ENCODE measurements at regions not wholly inside any gene's neighbourhood (a gene's known extent, or its start where the extent isn't known, plus 50 kb on each side); places are given as distances from the start of the nearest gene placed in this dataset.
"Not testable (repeated sequence)": the region's sequence is repeated elsewhere in the genome, so short reads cannot be mapped to it uniquely, and the experiment has no call there.

DNA sequence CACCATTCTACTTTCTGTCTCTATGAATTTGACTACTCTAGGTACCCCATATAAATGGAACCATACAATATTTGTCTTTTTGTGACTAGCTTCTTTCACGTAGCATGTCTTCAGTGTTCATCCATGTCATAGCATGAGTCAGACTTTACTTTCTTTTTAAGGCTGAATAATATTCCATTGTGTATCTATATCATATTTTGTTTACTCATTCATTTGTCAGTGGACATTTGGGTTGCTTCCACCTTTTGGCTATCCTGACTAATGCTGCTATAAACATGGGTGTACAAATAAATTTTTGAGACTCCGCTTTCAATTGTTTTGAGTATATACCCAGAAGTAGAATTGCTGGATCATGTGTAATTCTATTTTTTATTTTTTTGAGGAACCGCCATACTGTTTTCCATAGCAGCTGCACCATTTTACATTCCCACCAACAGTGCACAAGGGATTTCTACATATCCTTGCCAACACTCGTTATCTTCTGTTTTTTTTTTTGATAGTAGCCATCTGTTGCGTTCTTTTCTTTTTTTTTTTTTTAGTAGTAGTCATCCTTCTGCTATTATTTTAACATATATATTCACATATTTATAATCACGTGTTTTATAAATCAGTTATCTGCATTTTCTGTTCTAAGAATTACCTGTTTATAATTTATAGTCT is 158.0 kb upstream of the MED14 start:
- Histone ChIP-seq H3K4me1 (ENCODE audit: control insufficient read depth in 1 of 2, insufficient read depth in 1 of 2, low read depth in 1 of 2, low read length in 1 of 2) (no peaks in the 10 kb centered on the region), H3K9me3 (no peaks in the 10 kb centered on the region), H3K27me3 (no peaks in the 10 kb centered on the region), H3K36me3 (no peaks in the 10 kb centered on the region), H3K27ac (no peak overlapping the region), H3K4me3 (ENCODE audit: low read depth in 1 of 2, low read length in 1 of 2) (no peak overlapping the region)
- TF ChIP-seq, protein P1, sequence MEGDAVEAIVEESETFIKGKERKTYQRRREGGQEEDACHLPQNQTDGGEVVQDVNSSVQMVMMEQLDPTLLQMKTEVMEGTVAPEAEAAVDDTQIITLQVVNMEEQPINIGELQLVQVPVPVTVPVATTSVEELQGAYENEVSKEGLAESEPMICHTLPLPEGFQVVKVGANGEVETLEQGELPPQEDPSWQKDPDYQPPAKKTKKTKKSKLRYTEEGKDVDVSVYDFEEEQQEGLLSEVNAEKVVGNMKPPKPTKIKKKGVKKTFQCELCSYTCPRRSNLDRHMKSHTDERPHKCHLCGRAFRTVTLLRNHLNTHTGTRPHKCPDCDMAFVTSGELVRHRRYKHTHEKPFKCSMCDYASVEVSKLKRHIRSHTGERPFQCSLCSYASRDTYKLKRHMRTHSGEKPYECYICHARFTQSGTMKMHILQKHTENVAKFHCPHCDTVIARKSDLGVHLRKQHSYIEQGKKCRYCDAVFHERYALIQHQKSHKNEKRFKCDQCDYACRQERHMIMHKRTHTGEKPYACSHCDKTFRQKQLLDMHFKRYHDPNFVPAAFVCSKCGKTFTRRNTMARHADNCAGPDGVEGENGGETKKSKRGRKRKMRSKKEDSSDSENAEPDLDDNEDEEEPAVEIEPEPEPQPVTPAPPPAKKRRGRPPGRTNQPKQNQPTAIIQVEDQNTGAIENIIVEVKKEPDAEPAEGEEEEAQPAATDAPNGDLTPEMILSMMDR (IDR thresholded peaks at IDR 0.05) = no peak

DNA sequence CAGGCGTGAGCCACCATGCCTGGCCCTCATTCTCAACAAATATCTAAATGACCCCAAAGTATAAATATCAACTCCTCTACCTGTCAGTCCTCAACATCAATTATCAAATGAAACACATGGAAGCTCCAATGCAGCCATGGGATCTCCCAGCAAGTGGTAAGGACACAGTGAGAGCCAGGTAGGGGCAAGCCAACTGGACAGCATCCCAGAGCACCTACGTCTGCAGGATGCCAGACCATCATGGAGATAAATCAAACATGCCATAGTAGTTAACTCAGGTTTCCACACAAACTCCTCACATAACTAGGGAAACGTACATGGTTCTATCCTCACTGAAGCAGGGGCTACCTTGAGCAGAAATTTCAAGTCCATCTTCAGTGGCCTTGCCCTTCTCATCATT is 159.9 kb upstream of the MED14 start:
- H3K4me3 ChIP-seq (ENCODE audit: low read depth in 1 of 2, low read length in 1 of 2) = no peak overlapping the region
- no peak overlapping the region for H3K27ac ChIP-seq
- TF ChIP-seq, protein P1 (IDR thresholded peaks at IDR 0.05) = no peak
- H3K36me3 ChIP-seq = no peaks in the 10 kb centered on the region
- no peaks in the 10 kb centered on the region for H3K27me3 ChIP-seq
- H3K9me3 ChIP-seq = no peaks in the 10 kb centered on the region
- no peaks in the 10 kb centered on the region for H3K4me1 ChIP-seq (ENCODE audit: control insufficient read depth in 1 of 2, insufficient read depth in 1 of 2, low read depth in 1 of 2, low read length in 1 of 2)

DNA sequence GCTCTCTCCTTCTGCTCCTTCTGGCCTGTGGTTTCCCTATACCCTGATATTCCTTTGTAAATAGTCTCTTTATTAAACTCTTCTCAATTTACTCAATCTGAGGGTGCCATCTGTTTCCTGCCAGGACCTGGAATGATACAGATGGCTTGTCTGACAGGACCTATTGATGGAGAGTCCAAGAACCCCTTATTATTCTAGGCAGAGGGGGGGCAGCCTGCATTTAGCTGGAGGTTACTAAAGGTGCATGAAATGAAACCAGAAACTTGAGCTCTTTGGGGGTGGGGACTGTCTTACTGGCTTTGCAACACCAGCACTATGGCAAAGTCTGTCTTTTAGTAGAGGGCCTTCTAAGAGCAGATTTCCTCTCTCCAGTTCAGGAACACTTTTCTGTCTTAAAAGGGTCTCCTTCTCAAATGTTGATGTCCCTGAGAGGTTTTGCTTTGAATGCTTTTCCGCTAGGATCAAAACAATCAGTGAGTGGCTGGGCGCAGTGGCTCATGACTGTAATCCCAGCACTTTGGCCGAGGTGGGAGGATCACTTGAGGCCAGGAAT is 162.5 kb upstream of the MED14 start:
- TF ChIP-seq, protein P1 (IDR thresholded peaks at IDR 0.05) = no peak
- no peaks in the 10 kb centered on the region for H3K4me1 ChIP-seq (ENCODE audit: control insufficient read depth in 1 of 2, insufficient read depth in 1 of 2, low read depth in 1 of 2, low read length in 1 of 2)
- H3K36me3 ChIP-seq = no peaks in the 10 kb centered on the region
- H3K27ac ChIP-seq = no peak overlapping the region
- H3K9me3 ChIP-seq = no peaks in the 10 kb centered on the region
- no peak overlapping the region for H3K4me3 ChIP-seq (ENCODE audit: low read depth in 1 of 2, low read length in 1 of 2)
- no peaks in the 10 kb centered on the region for H3K27me3 ChIP-seq

DNA sequence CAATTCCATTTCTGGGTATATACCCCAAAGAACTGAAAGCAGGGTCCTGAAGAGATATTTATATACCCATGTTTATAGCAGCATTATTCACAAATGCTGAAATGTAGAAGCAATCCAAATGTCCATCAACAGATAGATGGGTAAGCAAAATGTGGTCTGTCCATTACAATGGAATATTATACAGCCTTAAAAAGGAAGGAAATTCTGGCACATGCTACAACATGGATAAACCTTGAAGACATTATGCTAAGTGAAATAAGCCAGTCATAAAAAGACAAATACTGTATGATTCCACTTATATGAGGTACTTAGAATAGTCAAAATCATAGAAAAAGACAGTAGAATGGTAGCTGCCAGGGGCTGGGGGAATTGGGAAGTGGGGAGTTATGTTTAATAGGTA is 169.4 kb upstream of the MED14 start:
- H3K4me1 ChIP-seq (ENCODE audit: control insufficient read depth in 1 of 2, insufficient read depth in 1 of 2, low read depth in 1 of 2, low read length in 1 of 2); H3K4me3 ChIP-seq (ENCODE audit: low read depth in 1 of 2, low read length in 1 of 2); H3K9me3 ChIP-seq; H3K27ac ChIP-seq; H3K27me3 ChIP-seq; H3K36me3 ChIP-seq: not testable (repeated sequence)

DNA sequence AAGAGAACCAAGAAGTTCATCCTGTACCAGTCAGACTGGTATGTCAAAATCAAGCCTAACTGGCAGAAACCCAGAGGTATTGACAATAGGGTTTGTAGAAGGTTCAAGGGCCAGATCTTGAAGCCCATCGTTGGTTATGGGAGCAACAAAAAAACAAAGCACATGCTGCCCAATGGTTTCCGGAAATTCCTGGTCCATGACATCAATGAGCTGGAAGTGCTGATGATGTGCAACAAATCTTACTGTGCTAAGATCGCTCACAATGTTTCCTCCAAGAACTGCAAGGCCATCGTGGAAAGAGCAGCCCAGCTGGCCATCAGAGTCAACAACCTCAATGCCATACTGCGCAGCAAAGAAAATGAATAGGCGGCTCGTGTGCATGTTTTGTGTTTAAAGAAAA is 172.7 kb upstream of the MED14 start:
- no peak overlapping the region for H3K27ac ChIP-seq
- no peaks in the 10 kb centered on the region for H3K27me3 ChIP-seq
- TF ChIP-seq, protein P1 (IDR thresholded peaks at IDR 0.05) = no peak
- no peaks in the 10 kb centered on the region for H3K9me3 ChIP-seq
- H3K4me3 ChIP-seq (ENCODE audit: low read depth in 1 of 2, low read length in 1 of 2) = no peak overlapping the region
- no peaks in the 10 kb centered on the region for H3K4me1 ChIP-seq (ENCODE audit: control insufficient read depth in 1 of 2, insufficient read depth in 1 of 2, low read depth in 1 of 2, low read length in 1 of 2)
- H3K36me3 ChIP-seq = no peaks in the 10 kb centered on the region

DNA sequence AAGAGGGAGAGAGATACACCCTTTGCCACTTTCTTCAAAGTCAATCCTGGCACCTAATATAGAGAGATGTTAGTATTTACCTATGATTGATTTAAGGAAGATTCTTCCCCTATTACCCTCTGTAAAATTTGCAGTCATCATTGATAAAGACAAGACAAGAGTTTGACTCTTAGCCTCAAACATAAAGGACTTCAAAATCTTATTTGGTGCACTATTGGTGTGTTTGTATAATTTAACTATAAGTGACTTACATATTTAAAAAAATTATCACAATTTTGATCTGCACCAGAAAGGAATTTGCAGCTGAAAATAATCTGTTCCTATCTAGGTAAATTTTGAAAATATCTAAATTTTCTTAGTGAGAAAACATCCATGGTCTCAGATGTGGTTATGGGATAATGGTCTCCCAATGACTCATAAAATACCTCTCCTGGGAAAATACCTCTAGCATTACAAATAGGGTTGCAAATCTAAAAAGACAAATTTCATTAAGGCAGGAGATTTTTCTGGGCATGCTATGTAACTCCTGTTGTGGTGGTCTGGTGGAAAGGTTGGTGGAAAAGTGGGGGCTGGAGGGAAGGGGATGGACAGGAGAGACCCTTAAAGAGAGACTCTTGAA is 173.6 kb upstream of the MED14 start:
- H3K27me3 ChIP-seq = no peaks in the 10 kb centered on the region
- no peaks in the 10 kb centered on the region for H3K9me3 ChIP-seq
- no peak overlapping the region for H3K27ac ChIP-seq
- no peaks in the 10 kb centered on the region for H3K36me3 ChIP-seq
- TF ChIP-seq, protein P1 (IDR thresholded peaks at IDR 0.05) = no peak
- H3K4me1 ChIP-seq (ENCODE audit: control insufficient read depth in 1 of 2, insufficient read depth in 1 of 2, low read depth in 1 of 2, low read length in 1 of 2) = no peaks in the 10 kb centered on the region
- no peak overlapping the region for H3K4me3 ChIP-seq (ENCODE audit: low read depth in 1 of 2, low read length in 1 of 2)

Measured in neutrophil (primary cell).